K562 (cell line): ENCODE measurements at regions not wholly inside any gene's neighbourhood (a gene's known extent, or its start where the extent isn't known, plus 50 kb on each side); places are given as distances from the start of the nearest gene placed in this dataset.

Experiments used
- ATAC-seq: fragments of 200-7000 bp; cut with Tn5 transposase; 3 replicates; pipeline ENCODE4 v1.9.1; 2020; ENCODE audit warnings: moderate library complexity
- BruUV-seq: library from RNA; stranded (reverse); fragments of 400-500 nt; replicated peaks from 2 replicates; lab custom pipeline; 2021; lab: Mats Ljungman, UMichigan
- CTCF ChIA-PET: fragments of 300-600 bp; formaldehyde crosslinking; extraction: SDS; loops from one replicate; lab custom pipeline; 2021; ENCODE audit warnings: low intra/inter-chr PET ratio; lab: Yijun Ruan, JAX
- POLR2A ChIA-PET: fragments of 300-600, 350-650 bp; sonication (Branson Sonifier 250); formaldehyde crosslinking; extraction: SDS; loops from one replicate; lab custom pipeline; 2021; ENCODE audit warnings: antibody characterized with exemption, inconsistent platforms; lab: Yijun Ruan, JAX
- DNase-seq, 4 experiments: peaks; one replicate each; pipeline versions ENCODE4 v3.0.0 to v3.0.0-alpha.2; 2011 to 2018; ENCODE audit warnings: low spot score in 3 of 4, mixed read lengths in 3 of 4; ENCODE audit errors: extremely low read depth in 1 of 4
- FAIRE-seq: peaks from 2 replicates; lab custom pipeline; 2011; peaks lifted over from hg19 to GRCh38; lab: Jason Lieb, UNC
- H2AFZ ChIP-seq: 2 replicates; pipeline ENCODE4 v1.6.0; 2011; ENCODE audit warnings: low read depth, low read length, control low read depth, inconsistent platforms
- H3K27ac ChIP-seq: fragments of 200-600 bp; 3 replicates; pipeline ENCODE4 v1.8.0; 2011; ENCODE audit warnings: low read depth, mild to moderate bottlenecking, control low read depth, inconsistent platforms, low read length, moderate library complexity, mixed read lengths; ENCODE audit errors: extremely low read depth
- H3K27me3 ChIP-seq, 2 experiments: fragments of 300-600 bp in 1 of 2; 2 replicates in 1 of 2; 3 replicates in 1 of 2; pipeline versions ENCODE4 v1.6.0 to v1.8.0; 2011; ENCODE audit warnings: inconsistent platforms in 2 of 2, low read length in 2 of 2, mild to moderate bottlenecking in 1 of 2, mixed read lengths in 1 of 2, moderate library complexity in 1 of 2; ENCODE audit not compliant: control insufficient read depth in 2 of 2, insufficient read depth in 2 of 2
- H3K36me3 ChIP-seq: fragments of 300-600 bp; 3 replicates; pipeline ENCODE4 v1.8.0; 2011; ENCODE audit warnings: mild to moderate bottlenecking, low read length, inconsistent platforms; ENCODE audit not compliant: control insufficient read depth, insufficient read depth
- H3K4me1 ChIP-seq, 2 experiments: fragments of 200-600 bp in 1 of 2; replicated peaks in 1 of 2; 2 replicates in 1 of 2; 3 replicates in 1 of 2; pipeline versions ENCODE4 v1.5.1 to v1.8.0; 2011; ENCODE audit warnings: inconsistent platforms in 2 of 2, low read length in 2 of 2, mild to moderate bottlenecking in 1 of 2, mixed read lengths in 1 of 2, moderate library complexity in 1 of 2; ENCODE audit not compliant: control insufficient read depth in 2 of 2, insufficient read depth in 2 of 2
- H3K4me2 ChIP-seq: 2 replicates; pipeline ENCODE4 v1.6.1; 2011; ENCODE audit warnings: low read length, control low read depth, inconsistent platforms, mixed read lengths; ENCODE audit not compliant: insufficient read depth
- H3K4me3 ChIP-seq: fragments of 200-600 bp; sonication (generic), shearing (Covaris generic); 2 replicates; pipeline ENCODE4 v1.5.1; 2016; ENCODE audit warnings: control low read depth, inconsistent platforms
- H3K79me2 ChIP-seq: fragments of 200-600 bp; 3 replicates; pipeline ENCODE4 v1.8.0; 2011; ENCODE audit warnings: low read length, inconsistent platforms; ENCODE audit not compliant: control insufficient read depth, insufficient read depth
- H3K9ac ChIP-seq, 2 experiments: 2 replicates each; pipeline versions ENCODE4 v1.6.0 to v1.6.1; 2011; ENCODE audit warnings: low read depth in 2 of 2, low read length in 2 of 2, control low read depth in 1 of 2, inconsistent platforms in 1 of 2, mild to moderate bottlenecking in 1 of 2, mixed read lengths in 1 of 2; ENCODE audit not compliant: insufficient read depth in 1 of 2
- H3K9me1 ChIP-seq: one replicate; pipeline ENCODE4 v1.6.0; 2011; ENCODE audit warnings: inconsistent platforms, mild to moderate bottlenecking, low read length, moderate library complexity; ENCODE audit not compliant: control insufficient read depth, insufficient read depth
- H3K9me3 ChIP-seq: replicated peaks from 2 replicates; pipeline ENCODE4 v1.5.1; 2011; ENCODE audit warnings: low read depth, low read length, inconsistent platforms; ENCODE audit not compliant: control insufficient read depth, insufficient read depth
- H4K20me1 ChIP-seq: replicated peaks from 2 replicates; pipeline ENCODE4 v1.6.1; 2011; ENCODE audit warnings: low read length, inconsistent platforms, mixed read lengths; ENCODE audit not compliant: control insufficient read depth, insufficient read depth
- CCNT2 ChIP-seq: IDR thresholded peaks from 2 replicates; pipeline ENCODE4 v1.6.1; 2011; ENCODE audit warnings: borderline replicate concordance, low read depth, mild to moderate bottlenecking, moderate library complexity, mixed read lengths, low read length; ENCODE audit not compliant: insufficient read length; ENCODE audit errors: extremely low read depth
- GABPB1 ChIP-seq: sonication (generic); formaldehyde crosslinking; IDR thresholded peaks from 2 replicates; pipeline ENCODE4 v1.8.0; 2022; ENCODE audit warnings: mild to moderate bottlenecking, missing genetic modification reagents
- HOXB6 ChIP-seq: fragments of 250-450 bp; sonication (Bioruptor Pico); IDR thresholded peaks from 2 replicates; pipeline ENCODE4 v1.5.1; 2022; ENCODE audit warnings: mild to moderate bottlenecking, borderline replicate concordance
- JUN ChIP-seq, 2 experiments: sonication (generic) in 1 of 2; formaldehyde crosslinking in 1 of 2; IDR thresholded peaks; 2 replicates each; pipeline versions ENCODE4 v1.6.1 to v1.8.0; 2012 to 2022; ENCODE audit warnings: borderline replicate concordance in 2 of 2, mild to moderate bottlenecking in 2 of 2, improper control_type of control experiment in 1 of 2, low read depth in 1 of 2, low read length in 1 of 2, missing genetic modification reagents in 1 of 2
- NFATC3 ChIP-seq: fragments of 450-650 bp; IDR thresholded peaks from 2 replicates; pipeline ENCODE4 v1.6.1; 2017; ENCODE audit warnings: mild to moderate bottlenecking
- PCBP1 ChIP-seq: fragments of 200-400 bp; formaldehyde crosslinking; IDR thresholded peaks from 2 replicates; pipeline ENCODE4 v1.6.1; 2018; ENCODE audit warnings: mild to moderate bottlenecking, low read depth, low read length; ENCODE audit not compliant: poor library complexity, severe bottlenecking
- SAFB2 ChIP-seq: fragments of 200-400 bp; formaldehyde crosslinking; IDR thresholded peaks from 2 replicates; pipeline ENCODE4 v1.6.1; 2018; ENCODE audit warnings: borderline replicate concordance, low read length, low read depth, moderate library complexity; ENCODE audit not compliant: severe bottlenecking
- SIRT6 ChIP-seq: IDR thresholded peaks from one replicate; pipeline ENCODE4 v1.6.1; 2012; ENCODE audit warnings: low read depth, mild to moderate bottlenecking, control low read depth, inconsistent platforms, low read length, moderate library complexity
- ZBTB17 ChIP-seq: fragments of 450-650 bp; formaldehyde crosslinking; IDR thresholded peaks from 2 replicates; pipeline ENCODE4 v1.4.0; 2020; ENCODE audit warnings: mild to moderate bottlenecking
- ZFX ChIP-seq: sonication (generic); formaldehyde crosslinking; IDR thresholded peaks from 2 replicates; pipeline ENCODE4 v1.8.0; 2022; ENCODE audit warnings: mild to moderate bottlenecking, missing genetic modification reagents, moderate library complexity
- ZNF274 ChIP-seq: IDR thresholded peaks from 2 replicates; pipeline ENCODE4 v1.6.1; 2011; ENCODE audit warnings: low read depth, mild to moderate bottlenecking, low read length, moderate library complexity, borderline replicate concordance
- WGBS: fragments of 100-300 bp; shearing (Covaris generic); methylation state at CpG from one replicate; pipeline ENCODE4 v1.1.6; 2016; ENCODE audit warnings: low coverage, mixed read lengths; ENCODE audit not compliant: insufficient coverage; ENCODE audit errors: missing lambda C conversion rate; 5-methylcytosine and 5-hydroxymethylcytosine counted together
- in situ Hi-C: fragments of 300-500 bp; cut with MboI; formaldehyde crosslinking; loops from 4 replicates; pipeline ENCODE4 v1.15.0; 2018; ENCODE audit warnings: inconsistent platforms, mixed read lengths
- intact Hi-C: fragments of 100-400 bp; cut with micrococcal nuclease; formaldehyde crosslinking; loops from 2 replicates; pipeline ENCODE4 v1.14.2; 2022
- TF ChIP-seq, protein P1 (sequence below): fragments of 200-800 bp; sonication (Bioruptor generic); IDR thresholded peaks from 2 replicates; pipeline ENCODE4 v1.6.1; 2016; ENCODE audit warnings: missing genetic modification characterization, missing compliant biosample characterization
- TF ChIP-seq, protein P2 (sequence below): sonication (generic); formaldehyde crosslinking; IDR thresholded peaks from 2 replicates; pipeline ENCODE4 v1.8.0; 2022; ENCODE audit warnings: mild to moderate bottlenecking, missing genetic modification reagents

GRCh38 chr14:83314764-83315163, 1781.1 kb upstream of the SEL1L start:
- ChIA-PET POLR2A (no interaction called here), CTCF (no interaction called here)
- Histone ChIP-seq H3K4me2 (no peak overlapping the region), H3K9me3 (no peaks in the 10 kb centered on the region), H3K4me3 (no peak overlapping the region), H3K9me1 (no peaks in the 10 kb centered on the region), H2AFZ (no peak overlapping the region), H3K27ac (no peak overlapping the region), H3K9ac (no peak overlapping the region), H3K4me1 (no peaks in the 10 kb centered on the region), H4K20me1 (no peaks in the 10 kb centered on the region), H3K36me3 (no peaks in the 10 kb centered on the region), H3K27me3 (no peaks in the 10 kb centered on the region), H3K79me2 (no peaks in the 10 kb centered on the region)
- TF ChIP-seq SIRT6 (no peak), ZFX (CRISPR knock-in tag) (no peak), NFATC3 (no peak), SAFB2 (no peak), GABPB1 (CRISPR knock-in tag) (no peak), ZBTB17 (CRISPR knock-in tag) (no peak), JUN (IDR thresholded peaks at IDR 0.05; ENCODE audit: borderline replicate concordance, low read depth, low read length) (no peak), JUN (CRISPR knock-in tag; IDR thresholded peaks at IDR 0.05; ENCODE audit: borderline replicate concordance) (no peak), CCNT2 (no peak), ZNF274 (no peak), PCBP1 (no peak), HOXB6 (CRISPR knock-in tag) (no peak)
- TF ChIP-seq, protein P1, sequence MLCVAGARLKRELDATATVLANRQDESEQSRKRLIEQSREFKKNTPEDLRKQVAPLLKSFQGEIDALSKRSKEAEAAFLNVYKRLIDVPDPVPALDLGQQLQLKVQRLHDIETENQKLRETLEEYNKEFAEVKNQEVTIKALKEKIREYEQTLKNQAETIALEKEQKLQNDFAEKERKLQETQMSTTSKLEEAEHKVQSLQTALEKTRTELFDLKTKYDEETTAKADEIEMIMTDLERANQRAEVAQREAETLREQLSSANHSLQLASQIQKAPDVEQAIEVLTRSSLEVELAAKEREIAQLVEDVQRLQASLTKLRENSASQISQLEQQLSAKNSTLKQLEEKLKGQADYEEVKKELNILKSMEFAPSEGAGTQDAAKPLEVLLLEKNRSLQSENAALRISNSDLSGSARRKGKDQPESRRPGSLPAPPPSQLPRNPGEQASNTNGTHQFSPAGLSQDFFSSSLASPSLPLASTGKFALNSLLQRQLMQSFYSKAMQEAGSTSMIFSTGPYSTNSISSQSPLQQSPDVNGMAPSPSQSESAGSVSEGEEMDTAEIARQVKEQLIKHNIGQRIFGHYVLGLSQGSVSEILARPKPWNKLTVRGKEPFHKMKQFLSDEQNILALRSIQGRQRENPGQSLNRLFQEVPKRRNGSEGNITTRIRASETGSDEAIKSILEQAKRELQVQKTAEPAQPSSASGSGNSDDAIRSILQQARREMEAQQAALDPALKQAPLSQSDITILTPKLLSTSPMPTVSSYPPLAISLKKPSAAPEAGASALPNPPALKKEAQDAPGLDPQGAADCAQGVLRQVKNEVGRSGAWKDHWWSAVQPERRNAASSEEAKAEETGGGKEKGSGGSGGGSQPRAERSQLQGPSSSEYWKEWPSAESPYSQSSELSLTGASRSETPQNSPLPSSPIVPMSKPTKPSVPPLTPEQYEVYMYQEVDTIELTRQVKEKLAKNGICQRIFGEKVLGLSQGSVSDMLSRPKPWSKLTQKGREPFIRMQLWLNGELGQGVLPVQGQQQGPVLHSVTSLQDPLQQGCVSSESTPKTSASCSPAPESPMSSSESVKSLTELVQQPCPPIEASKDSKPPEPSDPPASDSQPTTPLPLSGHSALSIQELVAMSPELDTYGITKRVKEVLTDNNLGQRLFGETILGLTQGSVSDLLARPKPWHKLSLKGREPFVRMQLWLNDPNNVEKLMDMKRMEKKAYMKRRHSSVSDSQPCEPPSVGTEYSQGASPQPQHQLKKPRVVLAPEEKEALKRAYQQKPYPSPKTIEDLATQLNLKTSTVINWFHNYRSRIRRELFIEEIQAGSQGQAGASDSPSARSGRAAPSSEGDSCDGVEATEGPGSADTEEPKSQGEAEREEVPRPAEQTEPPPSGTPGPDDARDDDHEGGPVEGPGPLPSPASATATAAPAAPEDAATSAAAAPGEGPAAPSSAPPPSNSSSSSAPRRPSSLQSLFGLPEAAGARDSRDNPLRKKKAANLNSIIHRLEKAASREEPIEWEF = no peak
- TF ChIP-seq, protein P2, sequence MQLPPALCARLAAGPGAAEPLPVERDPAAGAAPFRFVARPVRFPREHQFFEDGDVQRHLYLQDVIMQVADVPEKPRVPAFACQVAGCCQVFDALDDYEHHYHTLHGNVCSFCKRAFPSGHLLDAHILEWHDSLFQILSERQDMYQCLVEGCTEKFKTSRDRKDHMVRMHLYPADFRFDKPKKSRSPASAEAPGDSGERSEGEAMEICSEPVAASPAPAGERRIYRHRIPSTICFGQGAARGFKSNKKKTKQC (CRISPR knock-in tag) = no peak
- FAIRE-seq (no peak), DNase-seq (no peak), ATAC-seq (no peak)
- in situ Hi-C loops (no loop called here), intact Hi-C loops (no loop called here)
- BruUV-seq = no TSS peak
- WGBS = 3% methylated on average over 2 of the region's 2 CpGs
